H54 (cell line): ENCODE measurements at regions not wholly inside any gene's neighbourhood (a gene's known extent, or its start where the extent isn't known, plus 50 kb on each side); places are given as distances from the start of the nearest gene placed in this dataset.
"Not testable (repeated sequence)": the region's sequence is repeated elsewhere in the genome, so short reads cannot be mapped to it uniquely, and the experiment has no call there.

ENCODE experiments used
- DNase-seq: peaks from one replicate; pipeline ENCODE4 v3.0.0; 2011; ENCODE audit warnings: low spot score, mixed read lengths; ENCODE audit not compliant: insufficient read length
- FAIRE-seq: peaks from 3 replicates; lab custom pipeline; 2011; peaks lifted over from hg19 to GRCh38; lab: Jason Lieb, UNC
- POLR2A ChIP-seq: IDR thresholded peaks from 2 replicates; pipeline ENCODE4 v1.6.1; 2011; ENCODE audit warnings: low read depth, mild to moderate bottlenecking, low read length

DNA sequence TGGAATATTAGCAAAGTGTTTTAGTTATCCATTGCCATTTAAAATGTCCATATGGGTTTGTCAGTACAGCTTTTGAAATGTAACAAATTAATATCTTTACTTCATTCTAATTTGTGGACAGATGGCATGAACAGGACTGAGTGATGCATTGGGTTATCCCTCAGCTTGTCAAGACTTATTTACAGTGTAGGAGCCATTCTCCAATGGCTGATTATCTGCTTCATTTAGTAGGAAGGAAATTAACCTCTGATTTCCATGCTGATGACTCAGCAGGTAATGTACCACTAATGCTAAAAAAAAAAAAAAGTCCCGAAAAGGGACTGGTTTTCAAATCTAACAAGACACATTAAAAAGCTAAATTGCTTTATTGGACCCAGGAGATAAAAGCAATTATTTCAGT lies 1149.0 kb upstream of the USP15 start:
- FAIRE-seq, result no peak

DNA sequence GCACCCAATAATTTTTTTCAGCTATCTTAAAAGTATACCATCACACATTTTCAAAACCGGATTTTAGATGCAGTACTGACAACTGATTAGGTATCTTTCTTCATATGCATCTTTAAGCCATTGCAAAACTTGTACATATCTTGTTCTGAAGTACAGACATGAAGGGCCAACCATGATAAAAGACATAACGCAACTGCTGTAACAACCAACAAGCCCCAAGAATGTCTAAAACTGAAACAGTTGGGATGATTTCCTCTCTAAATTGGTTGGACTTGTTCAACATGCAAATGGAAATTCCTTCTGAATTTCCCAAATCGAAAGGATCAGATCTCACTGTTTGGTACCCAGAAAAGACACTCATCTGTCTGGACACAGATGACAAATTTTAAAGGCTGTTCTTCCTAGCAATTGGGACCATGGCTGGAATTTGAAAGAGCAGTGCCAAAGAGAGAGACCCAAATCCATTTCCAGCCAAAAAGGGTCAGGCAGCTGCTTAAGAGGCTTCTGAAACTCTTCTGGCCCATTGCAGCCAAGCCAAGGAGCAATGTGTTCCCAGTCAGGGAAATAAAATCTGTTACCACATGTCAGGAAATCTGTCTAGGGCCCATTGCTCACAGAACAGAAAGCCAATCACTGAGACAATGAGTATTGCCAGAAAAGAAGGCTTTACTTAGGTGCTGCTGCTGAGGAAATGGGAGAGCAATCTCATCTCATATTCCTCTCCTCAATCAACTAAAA lies 1122.4 kb upstream of the USP15 start:
- DNase-seq, result no peak
- no peak for TF ChIP-seq POLR2A
- FAIRE-seq, result no peak

More for the DNA sequence above, 1149.0 kb upstream of the USP15 start:
- no peak for TF ChIP-seq POLR2A
- DNase-seq, result no peak

DNA sequence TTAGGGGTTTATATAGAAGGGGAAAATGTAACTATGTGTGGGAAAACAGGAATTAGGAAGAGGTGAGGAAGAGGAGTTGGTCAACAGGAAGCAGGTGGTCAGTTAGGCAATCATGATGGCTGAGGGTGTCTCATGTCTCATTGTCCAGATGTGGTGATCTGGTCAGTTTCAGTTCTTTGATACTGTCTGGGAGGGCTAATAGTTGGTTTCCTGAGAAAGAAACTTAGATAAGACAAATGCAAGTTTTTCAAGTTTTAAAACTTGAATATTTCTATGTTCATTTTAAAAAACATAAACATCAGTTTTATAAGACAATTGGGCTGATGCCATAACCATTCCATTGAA lies 1121.8 kb upstream of the USP15 start:
- DNase-seq (no peak), FAIRE-seq (no peak)
- no peak for TF ChIP-seq POLR2A

DNA sequence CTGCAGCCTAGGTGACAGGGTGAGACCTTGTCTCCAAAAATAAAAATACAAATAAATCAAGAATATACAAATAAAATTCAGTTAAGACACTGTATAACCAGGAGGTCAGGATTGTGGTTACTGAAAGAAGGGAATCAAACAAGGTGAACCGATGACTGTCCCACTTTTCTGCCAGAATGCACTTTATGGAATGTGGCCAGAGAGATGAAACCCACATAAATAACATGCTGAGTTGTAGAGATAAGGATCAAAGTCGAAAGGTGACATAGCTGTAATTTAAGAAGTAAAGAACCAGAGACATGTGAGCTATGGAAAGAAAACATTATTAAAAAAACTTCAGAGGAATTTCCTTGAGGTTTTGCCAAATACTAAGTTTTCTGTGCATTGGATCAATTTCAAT lies 1098.2 kb upstream of the USP15 start:
- DNase-seq, result no peak
- no peak for FAIRE-seq
- no peak for TF ChIP-seq POLR2A

DNA sequence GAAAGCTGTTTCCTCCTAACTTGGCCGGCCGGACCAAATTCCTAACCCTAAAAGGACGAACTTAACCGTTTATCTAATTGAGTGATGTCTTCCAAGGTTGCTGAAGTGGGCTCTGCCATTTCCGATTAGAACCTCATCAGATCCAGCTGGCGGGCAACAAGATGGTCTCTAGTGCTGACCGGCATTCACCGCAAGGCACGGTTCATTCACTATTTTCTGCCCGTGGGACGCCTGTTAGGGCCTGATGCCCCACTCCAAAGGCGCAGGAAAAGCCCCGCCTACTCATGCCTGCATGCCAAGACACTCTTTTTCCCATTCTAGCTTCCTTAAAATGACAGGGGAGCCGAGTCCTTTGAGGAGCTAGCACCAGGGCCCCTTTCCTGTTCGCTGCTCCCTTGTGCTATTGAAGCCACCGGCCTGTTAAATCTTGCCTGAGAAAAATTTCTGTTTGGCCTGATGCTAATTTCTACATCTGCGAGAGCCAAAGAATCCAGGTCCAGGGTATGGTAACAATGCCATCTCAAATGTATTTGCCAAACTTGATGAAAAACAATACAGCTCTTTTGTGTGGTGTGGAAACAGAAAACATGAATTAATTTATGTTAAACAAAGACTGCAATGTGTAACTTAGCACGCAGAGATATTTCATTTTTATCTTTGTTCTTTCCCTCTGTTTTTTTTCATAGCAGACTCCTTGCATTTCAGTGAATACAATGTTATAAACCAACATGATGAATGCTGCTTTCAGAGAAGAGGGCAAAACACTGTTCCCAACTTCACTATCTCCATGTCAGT lies 1071.2 kb upstream of the USP15 start:
- no peak for DNase-seq
- no peak for TF ChIP-seq POLR2A
- no peak for FAIRE-seq

DNA sequence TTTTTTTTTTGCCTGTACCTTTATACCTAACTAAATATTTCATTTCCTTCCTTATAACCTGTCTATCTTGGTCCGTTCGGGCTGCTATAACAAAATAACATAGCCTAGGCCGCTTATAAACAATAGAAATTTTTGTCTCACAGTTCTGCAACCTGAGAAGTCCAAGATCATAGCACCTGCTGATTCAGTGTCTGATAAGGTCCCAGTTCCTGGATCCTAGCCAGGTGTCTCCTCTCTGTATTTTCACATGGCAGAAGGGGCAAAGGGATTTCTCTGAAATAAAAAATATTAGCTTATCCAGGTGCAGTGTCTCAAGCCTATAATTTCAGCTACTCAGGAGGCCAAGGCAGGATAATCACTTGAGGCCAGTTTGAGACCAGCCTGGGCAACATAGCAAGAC lies 1046.6 kb upstream of the USP15 start:
- DNase-seq (no peak), FAIRE-seq (no peak)
- TF ChIP-seq POLR2A, result no peak

DNA sequence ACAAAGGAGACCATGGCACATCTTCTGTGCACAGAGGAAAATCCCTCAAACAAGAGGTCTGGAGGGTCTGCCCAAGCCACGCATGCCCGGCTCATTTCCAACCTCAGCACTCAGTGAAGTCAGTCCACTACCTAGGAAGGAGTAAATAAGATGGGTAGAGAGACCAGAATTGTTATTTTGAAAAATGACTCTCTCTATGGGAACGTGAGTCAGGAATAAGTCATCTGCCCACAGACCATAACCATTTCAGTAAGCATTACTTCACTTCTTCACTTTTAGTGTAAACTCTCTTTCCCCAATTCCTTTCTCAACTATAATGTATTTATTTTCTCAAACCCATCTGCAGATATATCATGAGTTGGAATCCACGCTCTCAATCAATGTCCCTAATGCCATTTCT lies 1039.9 kb upstream of the USP15 start:
- FAIRE-seq (no peak), DNase-seq (no peak)
- TF ChIP-seq POLR2A, result no peak

DNA sequence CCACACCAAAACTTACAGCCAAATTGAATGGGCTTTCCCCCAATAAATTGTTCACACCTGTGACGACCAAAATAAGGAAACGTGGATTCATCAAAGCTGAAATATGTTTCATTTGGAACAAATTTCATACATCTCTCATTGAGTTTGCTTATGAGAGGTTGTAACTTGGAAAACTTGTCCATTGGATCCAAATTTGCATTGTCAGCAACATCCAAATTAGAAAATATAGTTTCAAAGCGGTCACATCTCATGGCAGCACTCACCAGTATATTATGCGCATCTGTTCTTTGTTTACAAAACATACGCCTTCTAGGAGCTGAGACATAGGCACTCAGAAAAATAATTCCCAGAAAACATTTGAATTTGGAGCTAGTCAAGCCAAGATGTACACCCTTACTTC lies 1028.2 kb upstream of the USP15 start:
- TF ChIP-seq POLR2A, result no peak
- DNase-seq (no peak), FAIRE-seq (no peak)

DNA sequence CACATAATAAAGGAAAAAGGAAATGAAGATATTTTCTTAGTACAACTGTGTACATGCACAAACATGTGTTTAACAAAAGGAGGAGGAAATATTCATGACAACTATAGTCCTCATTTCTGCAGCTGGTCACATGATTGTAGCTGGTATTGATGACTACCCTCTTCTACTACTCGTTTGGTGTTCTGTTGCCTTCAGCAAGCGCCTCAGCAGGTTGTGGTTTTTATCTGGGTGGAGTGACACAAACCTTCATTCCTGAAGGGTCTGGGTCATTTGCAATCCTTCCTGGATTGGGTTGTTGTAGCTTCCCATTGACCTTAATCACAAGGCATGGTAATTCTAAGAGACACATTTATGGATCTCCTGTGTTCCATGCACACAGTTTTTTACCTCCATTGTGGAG lies 1009.9 kb upstream of the USP15 start:
- TF ChIP-seq POLR2A, result no peak
- DNase-seq (no peak), FAIRE-seq (no peak)

DNA sequence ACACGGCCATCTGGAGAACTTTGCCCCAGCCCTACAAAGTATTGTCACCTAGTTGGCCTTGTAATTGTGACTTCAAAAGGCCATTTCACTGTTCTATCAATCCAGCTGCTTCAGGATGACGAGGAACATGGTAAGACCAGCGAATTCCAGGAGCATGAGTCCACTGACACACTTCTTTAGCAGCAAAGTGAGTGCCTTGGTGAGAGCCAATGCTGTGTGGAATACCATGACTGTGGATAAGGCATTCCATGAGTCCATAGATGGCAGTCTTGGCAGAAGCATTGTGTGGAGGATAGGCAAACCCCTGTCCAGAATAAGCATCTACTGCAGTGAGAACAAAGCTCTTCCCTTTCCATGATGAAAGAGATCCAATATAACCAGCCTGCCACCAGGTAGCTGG lies 1009.1 kb upstream of the USP15 start:
- DNase-seq (no peak), FAIRE-seq (no peak)
- no peak for TF ChIP-seq POLR2A

DNA sequence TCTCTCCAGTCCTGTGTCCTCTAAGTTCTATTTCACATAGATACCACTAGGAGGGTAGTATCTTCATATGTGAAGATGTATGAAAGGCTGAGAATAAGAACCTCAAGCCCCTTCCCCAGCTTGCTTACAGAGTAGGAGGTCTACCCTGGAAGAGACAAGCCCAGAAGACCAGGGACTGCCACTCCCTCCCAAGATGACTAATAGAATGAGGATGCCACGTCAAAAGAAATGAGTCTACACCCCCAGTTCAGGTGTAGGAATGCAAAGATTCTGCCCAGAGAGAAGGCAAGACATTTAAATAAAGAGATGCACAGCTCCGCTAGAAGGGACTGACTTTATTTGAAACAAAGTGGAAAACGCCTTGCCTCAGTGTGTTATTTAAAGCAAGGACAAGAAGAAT lies 1006.0 kb upstream of the USP15 start:
- no peak for FAIRE-seq
- no peak for DNase-seq
- no peak for TF ChIP-seq POLR2A

DNA sequence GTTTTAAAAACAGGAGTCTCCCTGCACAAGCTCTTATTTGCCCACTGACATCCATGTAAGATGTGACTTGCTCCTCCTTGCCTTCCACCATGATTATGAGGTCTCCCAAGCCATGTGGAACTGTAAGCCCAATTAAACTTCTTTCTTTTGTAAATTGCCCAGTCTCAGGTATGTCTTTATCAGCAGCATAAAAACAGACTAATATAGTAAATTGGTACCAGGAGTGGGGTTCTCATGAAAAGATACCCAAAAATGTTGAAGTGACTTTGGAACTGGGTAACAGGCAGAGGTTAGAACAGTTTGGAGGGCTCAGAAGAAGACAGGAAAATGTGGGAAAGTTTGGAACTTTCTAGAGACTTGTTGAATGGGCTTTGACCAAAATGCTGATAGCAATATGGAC lies 995.9 kb upstream of the USP15 start:
- DNase-seq, FAIRE-seq: not testable (repeated sequence)

DNA sequence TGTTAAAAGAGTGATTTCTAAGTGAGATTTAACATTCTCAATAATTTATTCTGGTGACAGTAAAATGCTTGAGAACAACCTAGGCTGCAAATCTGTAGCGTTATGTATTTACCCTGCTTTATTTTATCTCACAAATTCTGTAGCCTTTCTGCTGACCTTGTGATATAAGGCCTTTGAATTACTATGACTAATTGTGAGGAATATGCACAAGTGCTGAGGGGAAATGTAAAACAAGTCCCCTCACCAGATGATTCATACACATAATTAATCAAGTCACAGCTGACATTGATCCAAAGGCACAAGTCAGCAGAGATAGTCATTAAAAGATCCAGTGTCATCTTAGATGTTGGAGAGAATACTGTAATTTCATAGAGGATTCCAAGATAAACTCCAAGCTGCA lies 992.7 kb upstream of the USP15 start:
- DNase-seq (no peak), FAIRE-seq (no peak)
- TF ChIP-seq POLR2A, result no peak

DNA sequence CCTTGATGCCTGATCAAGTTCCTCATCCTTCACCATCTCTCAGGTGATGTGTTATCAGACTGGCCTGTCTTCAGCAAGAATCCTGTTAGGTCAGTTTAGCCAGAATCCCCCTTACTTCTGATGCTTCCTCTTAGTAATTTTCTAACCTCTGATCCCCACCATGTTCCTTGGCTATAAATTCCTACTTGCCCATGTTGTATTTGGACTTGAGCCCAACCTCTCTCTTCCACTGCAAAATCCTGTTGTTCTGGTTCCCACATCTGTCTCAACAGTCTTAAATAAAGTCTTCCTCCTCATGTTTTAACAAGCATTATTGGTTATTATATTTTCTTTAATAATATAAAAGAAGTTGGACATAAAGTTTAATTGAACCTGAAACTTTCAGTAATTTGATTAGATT lies 987.8 kb upstream of the USP15 start:
- FAIRE-seq (no peak), DNase-seq (no peak)
- TF ChIP-seq POLR2A, result no peak
